Mucosa of rectum (tissue), 2 donors: ENCODE measurements at regions not wholly inside any gene's neighbourhood (a gene's known extent, or its start where the extent isn't known, plus 50 kb on each side); places are given as distances from the start of the nearest gene placed in this dataset.

Experiments
- H3K27ac ChIP-seq, 2 donors: one replicate each; pipeline ENCODE4 v1.7.0; 2013; ENCODE audit warnings: inconsistent platforms in 2 of 2, low read depth in 2 of 2, low read length in 2 of 2
- H3K27me3 ChIP-seq, 2 donors: one replicate each; pipeline ENCODE4 v1.7.0; 2013; ENCODE audit warnings: low read length in 2 of 2; ENCODE audit not compliant: control insufficient read depth in 2 of 2, insufficient read depth in 2 of 2
- H3K36me3 ChIP-seq, 2 donors: one replicate each; pipeline ENCODE4 v1.7.0; 2013; ENCODE audit warnings: low read length in 2 of 2; ENCODE audit not compliant: control insufficient read depth in 2 of 2, insufficient read depth in 2 of 2
- H3K4me1 ChIP-seq, 2 donors: one replicate each; pipeline ENCODE4 v1.7.0; 2013; ENCODE audit warnings: low read length in 2 of 2, mild to moderate bottlenecking in 1 of 2; ENCODE audit not compliant: control insufficient read depth in 2 of 2, insufficient read depth in 2 of 2
- H3K4me3 ChIP-seq, 2 donors: one replicate each; pipeline ENCODE4 v1.7.0; 2013; ENCODE audit warnings: low read length in 2 of 2
- H3K9ac ChIP-seq, 2 donors: one replicate each; pipeline ENCODE4 v1.7.0; 2013; ENCODE audit warnings: low read length in 2 of 2, low read depth in 1 of 2, mild to moderate bottlenecking in 1 of 2
- H3K9me3 ChIP-seq, 2 donors: one replicate each; pipeline ENCODE4 v1.7.0; 2013; ENCODE audit warnings: low read length in 2 of 2; ENCODE audit not compliant: control insufficient read depth in 2 of 2
- donor health status: healthy.
- donor health status: Normal muscosa, but diverticular disease.

GRCh38 chr5:124920909-124921666, 174.6 kb upstream of the ZNF608 start:
- Histone ChIP-seq H3K27me3 (no peaks in the 10 kb centered on the region), H3K4me3 (no peak overlapping the region), H3K9me3 (no peaks in the 10 kb centered on the region), H3K27ac (no peak overlapping the region), H3K9ac (no peak overlapping the region), H3K4me1 (peaks cover 13% of the 10 kb centered on the region in 2 donors), H3K36me3 (no peaks in the 10 kb centered on the region)

GRCh38 chr5:124921694-124922093, 175.3 kb upstream of the ZNF608 start:
- Histone ChIP-seq H3K9ac (no peak overlapping the region), H3K9me3 (no peaks in the 10 kb centered on the region), H3K4me3 (no peak overlapping the region), H3K27ac (no peak overlapping the region), H3K27me3 (no peaks in the 10 kb centered on the region), H3K4me1 (peaks cover 13% of the 10 kb centered on the region in 2 donors), H3K36me3 (no peaks in the 10 kb centered on the region)

- Histone ChIP-seq H3K4me3 (no peak overlapping the region), H3K9me3 (no peaks in the 10 kb centered on the region), H3K36me3 (no peaks in the 10 kb centered on the region), H3K27ac (no peak overlapping the region), H3K4me1 (peaks cover 13% of the 10 kb centered on the region in 2 donors), H3K9ac (no peak overlapping the region), H3K27me3 (no peaks in the 10 kb centered on the region)
These were observed 176.0 kb upstream of the ZNF608 start for GRCh38 chr5:124922255-124922975.

GRCh38 chr5:124923131-124923530, 176.7 kb upstream of the ZNF608 start:
- no peaks in the 10 kb centered on the region for H3K36me3 ChIP-seq
- H3K9me3 ChIP-seq = no peaks in the 10 kb centered on the region
- no peaks in the 10 kb centered on the region for H3K27me3 ChIP-seq
- H3K4me3 ChIP-seq = no peak overlapping the region
- H3K4me1 ChIP-seq = peaks cover 13% of the 10 kb centered on the region in 2 donors
- H3K9ac ChIP-seq = no peak overlapping the region
- no peak overlapping the region for H3K27ac ChIP-seq

- Histone ChIP-seq H3K4me3 (no peak overlapping the region), H3K9me3 (no peaks in the 10 kb centered on the region), H3K4me1 (peaks cover 13% of the 10 kb centered on the region in 2 donors), H3K9ac (no peak overlapping the region), H3K27ac (no peak overlapping the region), H3K27me3 (no peaks in the 10 kb centered on the region), H3K36me3 (no peaks in the 10 kb centered on the region)
These were observed 178.3 kb upstream of the ZNF608 start for GRCh38 chr5:124924729-124925128.

- no peak overlapping the region for H3K4me3 ChIP-seq
- peaks cover 4 to 5% of the 10 kb centered on the region in 2 donors for H3K4me1 ChIP-seq
- H3K9me3 ChIP-seq = no peaks in the 10 kb centered on the region
- no peak overlapping the region for H3K27ac ChIP-seq
- H3K9ac ChIP-seq = no peak overlapping the region
- no peaks in the 10 kb centered on the region for H3K36me3 ChIP-seq
- H3K27me3 ChIP-seq = no peaks in the 10 kb centered on the region
These were observed 181.3 kb upstream of the ZNF608 start for GRCh38 chr5:124927735-124928134.

GRCh38 chr5:124929000-124929399, 182.6 kb upstream of the ZNF608 start:
- H3K36me3 ChIP-seq = no peaks in the 10 kb centered on the region
- H3K4me3 ChIP-seq = no peak overlapping the region
- H3K27ac ChIP-seq = no peak overlapping the region
- no peaks in the 10 kb centered on the region for H3K27me3 ChIP-seq
- no peaks in the 10 kb centered on the region for H3K4me1 ChIP-seq
- no peaks in the 10 kb centered on the region for H3K9me3 ChIP-seq
- no peak overlapping the region for H3K9ac ChIP-seq

- no peaks in the 10 kb centered on the region for H3K4me1 ChIP-seq
- no peak overlapping the region for H3K27ac ChIP-seq
- H3K4me3 ChIP-seq = no peak overlapping the region
- H3K9ac ChIP-seq = no peak overlapping the region
- H3K36me3 ChIP-seq = no peaks in the 10 kb centered on the region
- H3K27me3 ChIP-seq = no peaks in the 10 kb centered on the region
- no peaks in the 10 kb centered on the region for H3K9me3 ChIP-seq
These were observed 186.6 kb upstream of the ZNF608 start for GRCh38 chr5:124932791-124933600.

- H3K9me3 ChIP-seq = no peaks in the 10 kb centered on the region
- H3K9ac ChIP-seq = no peak overlapping the region
- no peak overlapping the region for H3K27ac ChIP-seq
- H3K4me3 ChIP-seq = no peak overlapping the region
- H3K4me1 ChIP-seq = no peaks in the 10 kb centered on the region
- no peaks in the 10 kb centered on the region for H3K36me3 ChIP-seq
- no peaks in the 10 kb centered on the region for H3K27me3 ChIP-seq
These were observed 188.6 kb upstream of the ZNF608 start for GRCh38 chr5:124935065-124935464.

- no peak overlapping the region for H3K9ac ChIP-seq
- no peaks in the 10 kb centered on the region for H3K4me1 ChIP-seq
- no peaks in the 10 kb centered on the region for H3K36me3 ChIP-seq
- no peaks in the 10 kb centered on the region for H3K9me3 ChIP-seq
- H3K27ac ChIP-seq = no peak overlapping the region
- no peaks in the 10 kb centered on the region for H3K27me3 ChIP-seq
- H3K4me3 ChIP-seq = no peak overlapping the region
These were observed 190.1 kb upstream of the ZNF608 start for GRCh38 chr5:124936626-124936933.
